WTC11 (cell line): ENCODE measurements at regions not wholly inside any gene's neighbourhood (a gene's known extent, or its start where the extent isn't known, plus 50 kb on each side); places are given as distances from the start of the nearest gene placed in this dataset.

Source experiments
- ETV6 ChIP-seq: sonication (generic); formaldehyde crosslinking; IDR thresholded peaks from 2 replicates; pipeline ENCODE4 v1.8.1; 2022; ENCODE audit warnings: mild to moderate bottlenecking, missing genetic modification reagents
- TF ChIP-seq, protein P1 (sequence below): fragments of 200-600 bp; IDR thresholded peaks from 2 replicates; pipeline ENCODE4 v1.8.0; 2022; ENCODE audit warnings: antibody characterized with exemption

DNA sequence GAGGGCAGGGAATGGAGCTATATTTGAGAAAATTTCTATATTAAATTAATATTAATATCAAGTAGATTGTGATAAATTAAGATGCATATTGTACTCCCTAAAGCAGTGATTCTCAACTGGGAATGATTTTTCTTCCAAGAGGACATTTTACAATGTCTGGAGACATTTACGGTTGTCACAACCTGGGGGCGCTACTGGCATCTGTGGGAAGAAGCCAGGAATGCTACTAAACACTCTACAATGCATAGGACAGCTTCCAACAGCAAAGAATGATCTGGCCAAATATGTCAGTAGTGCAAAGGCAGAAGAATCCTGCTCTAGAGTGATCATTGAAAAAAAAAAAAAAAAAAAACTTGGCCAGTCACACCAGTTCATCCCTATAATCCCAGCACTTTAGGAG, 100.0 kb downstream of the LSM5 start:
- TF ChIP-seq, protein P1, sequence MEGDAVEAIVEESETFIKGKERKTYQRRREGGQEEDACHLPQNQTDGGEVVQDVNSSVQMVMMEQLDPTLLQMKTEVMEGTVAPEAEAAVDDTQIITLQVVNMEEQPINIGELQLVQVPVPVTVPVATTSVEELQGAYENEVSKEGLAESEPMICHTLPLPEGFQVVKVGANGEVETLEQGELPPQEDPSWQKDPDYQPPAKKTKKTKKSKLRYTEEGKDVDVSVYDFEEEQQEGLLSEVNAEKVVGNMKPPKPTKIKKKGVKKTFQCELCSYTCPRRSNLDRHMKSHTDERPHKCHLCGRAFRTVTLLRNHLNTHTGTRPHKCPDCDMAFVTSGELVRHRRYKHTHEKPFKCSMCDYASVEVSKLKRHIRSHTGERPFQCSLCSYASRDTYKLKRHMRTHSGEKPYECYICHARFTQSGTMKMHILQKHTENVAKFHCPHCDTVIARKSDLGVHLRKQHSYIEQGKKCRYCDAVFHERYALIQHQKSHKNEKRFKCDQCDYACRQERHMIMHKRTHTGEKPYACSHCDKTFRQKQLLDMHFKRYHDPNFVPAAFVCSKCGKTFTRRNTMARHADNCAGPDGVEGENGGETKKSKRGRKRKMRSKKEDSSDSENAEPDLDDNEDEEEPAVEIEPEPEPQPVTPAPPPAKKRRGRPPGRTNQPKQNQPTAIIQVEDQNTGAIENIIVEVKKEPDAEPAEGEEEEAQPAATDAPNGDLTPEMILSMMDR = 0 out of 2 replicates have a peak, but pooled peaks have one; percentile 26
- TF ChIP-seq ETV6 (CRISPR knock-in tag) = no peak
